NCI-H1436 (cell line): ENCODE measurements at regions not wholly inside any gene's neighbourhood (a gene's known extent, or its start where the extent isn't known, plus 50 kb on each side); places are given as distances from the start of the nearest gene placed in this dataset.
"Not testable (repeated sequence)": the region's sequence is repeated elsewhere in the genome, so short reads cannot be mapped to it uniquely, and the experiment has no call there.

Experiments used
- DNase-seq: peaks from one replicate; lab custom pipeline; 2025; lab: John Stamatoyannopoulos, UW

DNA sequence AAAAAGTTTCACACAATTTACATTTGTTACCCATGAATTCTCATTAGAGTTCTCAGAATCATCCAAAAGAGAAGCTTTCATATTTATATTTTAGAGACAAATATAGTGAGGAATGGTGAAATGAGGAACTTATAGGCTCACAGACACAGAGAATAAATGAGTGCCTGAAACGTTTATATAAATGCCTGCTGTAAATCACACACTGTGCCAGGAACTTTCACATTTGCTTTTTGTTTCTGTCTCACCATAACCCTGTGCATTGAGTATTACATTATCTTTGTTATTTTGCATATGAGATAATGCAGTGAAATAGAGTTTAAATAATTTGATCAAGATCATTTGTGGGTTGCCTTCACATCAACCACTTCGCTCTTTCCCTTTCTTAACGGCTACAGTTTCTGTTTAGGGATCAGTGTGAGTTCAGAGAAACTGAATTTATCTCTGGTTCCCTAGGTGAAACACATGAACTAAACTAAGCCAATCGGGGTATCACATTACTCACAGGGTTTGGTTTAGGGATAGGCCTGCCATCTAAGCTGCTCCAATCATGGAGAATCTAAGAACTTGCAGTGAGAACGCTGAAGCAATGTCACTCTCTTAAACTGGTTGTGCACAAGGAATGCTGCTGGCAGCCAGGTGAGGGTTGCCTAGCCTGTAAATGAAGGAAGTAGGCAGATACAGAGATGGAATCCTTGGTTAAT is 1339.2 kb upstream of the TENM4 start:
- DNase-seq = no peak

DNA sequence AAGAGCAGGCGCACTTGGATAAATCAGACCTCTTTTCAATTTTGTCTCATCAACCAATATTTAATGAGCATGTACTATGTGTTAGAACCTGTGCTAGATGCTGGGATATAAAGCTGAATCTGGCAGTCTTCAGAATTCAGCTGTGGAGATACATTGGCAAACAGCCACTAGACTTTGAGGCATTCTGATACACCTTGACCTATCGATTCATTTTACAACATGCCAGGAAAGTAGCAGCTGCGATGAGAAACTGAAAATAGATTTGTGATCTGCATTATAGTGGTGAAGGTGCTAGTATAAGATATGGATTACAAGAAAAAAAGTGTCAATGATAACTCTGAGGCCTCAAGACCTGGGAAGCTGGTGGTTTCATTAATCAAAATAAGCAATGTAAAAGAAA is 1338.1 kb upstream of the TENM4 start:
- no peak for DNase-seq

- DNase-seq = no peak
Observed at GRCh38 chr11:80778432-80778831, 1337.6 kb upstream of the TENM4 start.

GRCh38 chr11:80773919-80774318 is 1333.1 kb upstream of the TENM4 start:
- no peak for DNase-seq

- DNase-seq = no peak
Observed at GRCh38 chr11:80771017-80771416, 1330.2 kb upstream of the TENM4 start.

DNA sequence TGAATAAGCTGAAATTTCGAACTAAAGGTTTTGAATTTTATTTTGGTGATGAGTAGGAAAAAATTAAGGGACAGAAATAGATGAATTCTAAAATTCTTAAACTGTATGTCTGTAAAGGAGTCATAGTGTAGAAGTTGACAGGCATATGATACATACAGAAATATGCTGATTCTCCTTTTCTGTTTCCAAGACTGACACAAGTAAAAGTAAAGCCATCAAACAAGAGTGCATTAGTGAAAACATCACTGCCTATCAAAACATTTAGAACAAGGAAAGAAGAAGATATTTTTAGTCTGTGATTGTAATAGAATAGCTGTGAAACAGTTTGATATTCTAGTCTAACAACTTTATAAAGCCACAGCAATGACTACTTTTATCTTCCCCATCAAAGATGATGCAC is 1318.0 kb upstream of the TENM4 start:
- DNase-seq = no peak

DNA sequence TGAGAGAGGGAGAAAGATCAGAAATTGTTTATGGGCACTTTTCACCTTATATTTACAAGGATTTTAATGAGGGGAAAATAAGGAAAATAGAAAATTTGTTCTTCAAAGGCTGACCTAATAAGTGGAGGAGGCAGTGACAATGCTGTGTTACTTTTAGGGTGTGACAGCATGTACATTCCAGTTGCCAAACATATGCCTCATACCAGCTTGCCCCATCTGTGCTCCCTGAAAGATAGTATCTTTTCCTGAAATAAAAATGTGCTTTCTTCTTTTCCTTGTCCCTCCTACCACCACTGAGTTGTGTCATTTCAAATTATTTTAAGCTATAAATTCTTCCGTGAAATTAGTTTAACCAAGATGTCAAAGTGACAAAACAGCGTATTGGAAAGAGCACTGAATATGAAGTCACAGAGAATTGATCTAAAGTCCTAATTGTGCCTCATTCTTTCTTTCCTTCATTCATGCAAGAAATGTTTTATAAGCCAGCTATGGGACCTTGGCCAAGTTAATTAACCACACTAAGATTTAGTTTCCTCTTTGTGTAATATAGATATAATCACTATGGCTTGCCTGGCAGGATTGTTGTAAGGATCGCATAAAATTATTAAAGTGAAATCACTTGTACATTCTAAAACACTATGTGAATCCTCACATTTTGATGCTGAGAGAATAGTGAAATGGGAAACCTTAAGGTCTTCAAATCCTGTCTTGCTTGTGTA is 1307.5 kb upstream of the TENM4 start:
- no peak for DNase-seq

- no peak for DNase-seq
Observed at GRCh38 chr11:80746300-80746699, 1305.5 kb upstream of the TENM4 start.

DNA sequence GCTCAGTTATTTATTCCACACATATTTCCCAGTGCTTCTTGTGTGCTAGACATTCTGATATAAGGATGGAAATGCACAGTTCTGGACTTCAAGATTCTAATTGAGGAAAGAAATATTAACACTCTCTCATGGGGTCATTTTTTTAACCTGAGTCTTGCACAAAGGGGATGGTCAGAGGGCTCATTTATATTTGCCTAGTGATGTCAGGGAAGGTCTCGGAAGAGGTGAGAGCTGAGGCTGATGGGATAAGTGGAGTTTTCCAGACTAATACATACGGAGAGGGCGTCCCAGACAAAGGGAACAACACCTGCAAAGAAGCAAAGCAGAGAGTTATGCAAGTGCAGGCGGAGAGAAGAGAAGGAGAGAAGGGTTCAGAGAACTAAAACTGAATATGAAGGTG is 1304.6 kb upstream of the TENM4 start:
- no peak for DNase-seq

GRCh38 chr11:80733790-80734189 is 1293.0 kb upstream of the TENM4 start:
- DNase-seq = no peak

DNA sequence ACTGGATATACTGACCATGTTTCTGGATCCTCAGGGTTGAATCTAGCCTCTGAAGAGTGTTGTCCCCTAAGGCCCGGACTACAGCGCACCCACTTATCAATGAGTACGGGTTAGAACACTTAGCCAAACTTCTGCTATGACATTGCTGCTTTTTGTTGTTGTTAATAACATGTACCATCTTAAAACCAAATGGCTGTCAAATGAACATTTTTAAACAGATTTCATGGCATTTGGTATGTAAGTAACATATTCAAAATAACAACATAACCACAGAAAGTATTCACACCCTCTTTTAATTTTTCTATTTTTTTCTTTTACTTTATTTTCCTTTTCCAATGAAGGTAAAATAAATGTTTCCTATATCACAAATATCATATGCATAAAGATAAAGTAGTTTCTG is 1292.5 kb upstream of the TENM4 start:
- DNase-seq = no peak

DNA sequence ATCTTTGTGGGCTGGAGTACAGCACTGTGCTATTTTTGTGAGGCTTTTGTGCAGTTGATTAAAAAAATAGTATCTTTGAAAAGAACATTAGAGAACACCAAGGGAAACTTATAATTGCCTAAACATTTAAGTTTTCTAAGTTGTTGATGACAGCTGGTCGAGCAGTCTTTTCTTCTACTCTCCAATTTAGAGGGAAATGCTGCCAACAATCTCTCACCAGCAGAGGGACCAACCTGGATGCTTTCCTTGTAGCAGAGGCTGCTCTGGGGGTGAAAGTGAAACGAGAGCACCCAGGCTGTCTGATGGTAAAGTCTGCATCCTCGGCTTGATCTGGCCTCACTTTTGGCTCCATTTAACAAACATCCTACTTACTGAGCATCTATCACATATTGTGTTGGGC is 1286.5 kb upstream of the TENM4 start:
- DNase-seq = no peak

- no peak for DNase-seq
Observed at GRCh38 chr11:80726236-80726635, 1285.4 kb upstream of the TENM4 start.

DNA sequence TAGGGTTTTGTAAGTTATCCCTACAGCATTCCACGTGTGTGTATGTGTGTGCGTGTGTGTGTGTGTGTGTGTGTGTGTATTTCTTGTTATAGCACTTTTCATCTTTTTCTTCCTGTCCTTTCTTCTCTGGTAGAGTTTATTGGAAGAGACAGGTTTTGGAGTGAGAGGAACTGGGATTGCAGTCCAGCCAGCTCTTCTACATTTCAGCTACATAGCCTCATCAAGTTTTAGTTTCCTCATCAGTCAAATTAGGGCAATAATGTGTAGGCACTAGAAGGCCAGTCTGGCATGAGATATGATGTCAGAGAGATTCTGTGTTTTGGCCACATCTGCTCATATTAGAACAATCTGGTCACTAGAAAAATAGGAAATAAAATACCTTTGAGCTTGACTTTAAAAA is 1283.5 kb upstream of the TENM4 start:
- DNase-seq = no peak

- no peak for DNase-seq
Observed at GRCh38 chr11:80722629-80723028, 1281.8 kb upstream of the TENM4 start.

- DNase-seq = no peak
Observed at GRCh38 chr11:80720295-80720694, 1279.5 kb upstream of the TENM4 start.

DNA sequence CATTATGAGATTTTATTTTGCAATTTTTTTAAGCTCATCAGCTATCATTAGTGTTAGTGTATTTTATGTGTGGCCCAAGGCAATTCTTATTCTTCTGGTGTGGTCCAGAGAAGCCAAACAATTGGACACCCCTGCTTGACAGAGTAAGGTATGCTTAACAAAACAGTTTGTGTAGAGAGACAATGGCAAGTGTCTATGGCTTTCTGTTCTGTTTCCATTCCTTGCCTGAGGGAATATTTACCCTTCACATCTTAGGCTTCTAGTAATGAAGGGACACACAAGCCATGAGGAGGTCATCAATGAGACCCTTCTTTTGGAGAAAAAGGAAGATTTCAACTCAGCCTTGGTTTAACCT is 1278.4 kb upstream of the TENM4 start:
- DNase-seq = no peak

DNA sequence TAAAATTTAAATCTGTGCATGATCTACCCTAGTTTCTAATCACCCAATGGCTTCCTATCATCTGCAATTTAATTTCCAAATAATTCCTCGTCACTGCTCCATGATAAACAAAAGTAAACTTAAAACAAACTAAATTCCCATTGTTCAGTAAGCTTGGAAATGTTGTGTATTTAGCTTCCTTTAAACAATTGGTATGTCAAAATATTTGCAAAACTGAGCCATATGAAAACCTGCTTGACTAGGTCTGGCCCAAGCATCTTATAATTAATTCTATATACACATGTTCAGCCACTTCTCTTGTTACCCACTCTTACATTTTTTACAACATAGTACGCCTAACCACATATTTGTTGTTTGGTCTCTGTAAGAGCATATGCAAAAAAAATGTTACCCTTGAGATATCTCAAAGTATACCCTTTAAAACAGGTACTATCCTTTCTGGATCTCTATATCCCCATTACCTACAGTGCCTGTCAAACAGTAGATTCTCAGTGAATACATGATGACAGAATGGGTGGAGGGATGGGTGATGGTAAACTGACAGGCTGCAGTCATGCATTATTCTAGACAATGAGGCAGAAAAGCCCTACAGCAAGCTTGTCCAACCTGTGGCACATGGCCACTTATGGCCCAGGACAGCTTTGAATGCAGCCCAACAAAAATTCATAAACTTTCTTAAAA is 1277.9 kb upstream of the TENM4 start:
- no peak for DNase-seq

GRCh38 chr11:80702264-80702663 is 1261.4 kb upstream of the TENM4 start:
- DNase-seq = no peak

DNA sequence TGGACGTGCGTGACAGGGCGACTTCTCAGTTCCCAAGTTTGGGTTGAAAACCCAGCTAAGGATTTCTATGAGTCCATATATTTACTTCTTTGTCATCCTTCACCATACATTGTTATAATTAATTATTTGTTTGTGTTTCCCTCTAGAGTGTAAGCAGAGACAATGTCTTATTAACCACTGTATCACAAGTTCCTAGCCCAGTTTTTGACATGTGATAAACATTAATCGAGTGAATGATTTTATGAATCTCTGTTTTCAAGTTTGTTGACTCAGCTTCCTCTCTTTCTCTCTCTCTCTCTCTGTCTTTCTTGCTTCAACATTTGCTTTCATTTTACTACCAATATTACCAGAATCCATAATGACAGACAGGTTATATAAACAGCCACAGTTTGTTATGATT is 1259.6 kb upstream of the TENM4 start:
- DNase-seq = no peak

DNA sequence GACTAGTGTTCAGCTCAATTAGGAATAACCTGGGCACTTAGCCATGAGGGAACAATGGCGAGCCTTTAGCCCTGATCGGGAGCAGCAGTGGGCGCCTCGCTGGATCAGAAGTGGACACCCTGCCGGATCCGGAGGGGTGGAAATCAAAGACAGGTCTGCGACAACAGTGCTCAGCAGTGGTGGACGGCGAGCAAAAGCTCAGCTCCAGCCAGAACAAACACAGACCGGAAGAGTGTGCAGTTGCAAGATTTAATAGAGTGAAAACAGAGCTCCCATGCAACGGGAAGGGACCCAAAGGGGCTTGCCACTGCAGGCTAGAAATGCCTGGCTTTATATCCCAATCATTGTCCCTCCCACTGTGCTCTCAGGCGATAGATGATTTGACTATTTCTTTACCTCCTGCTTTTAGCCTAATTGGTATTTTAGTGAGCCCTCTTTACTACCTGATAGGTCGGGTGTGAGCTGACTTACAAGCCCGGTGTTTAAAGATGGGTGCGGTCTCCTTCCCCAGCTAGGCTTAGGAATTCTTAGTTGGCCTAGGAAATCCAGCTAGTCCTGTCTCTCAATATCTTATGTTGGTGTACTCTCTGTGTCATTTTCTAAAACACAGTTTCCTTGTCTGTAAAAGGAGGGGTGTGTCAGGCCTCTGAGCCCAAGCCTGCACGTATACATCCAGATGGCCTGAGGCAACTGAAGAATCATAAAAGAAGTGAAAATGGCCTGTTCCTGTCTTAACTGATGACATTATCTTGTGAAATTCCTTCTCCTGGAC is 1258.8 kb upstream of the TENM4 start:
- not testable (repeated sequence) for DNase-seq

GRCh38 chr11:80698637-80699036 is 1257.8 kb upstream of the TENM4 start:
- DNase-seq = no peak

DNA sequence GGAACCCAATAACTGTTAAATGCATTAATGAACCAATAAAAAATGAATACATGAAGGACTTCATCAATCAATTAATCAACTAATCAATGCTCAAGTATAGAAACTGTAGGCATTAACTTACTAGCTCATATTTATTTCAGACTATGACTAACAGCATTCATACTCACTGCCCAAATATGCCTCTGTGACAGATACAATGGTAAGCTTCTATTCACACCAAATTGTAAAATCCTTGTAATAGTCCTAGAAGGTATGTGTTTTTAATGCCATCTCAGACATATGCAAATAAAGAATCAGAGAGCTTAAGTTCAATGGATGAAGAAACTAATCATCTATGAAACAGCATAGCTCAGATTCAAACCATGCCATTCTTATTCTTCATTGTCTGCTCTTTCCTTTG is 1253.6 kb upstream of the TENM4 start:
- DNase-seq = no peak
